NCI-H748 (cell line): ENCODE measurements at regions not wholly inside any gene's neighbourhood (a gene's known extent, or its start where the extent isn't known, plus 50 kb on each side); places are given as distances from the start of the nearest gene placed in this dataset.
"Not testable (repeated sequence)": the region's sequence is repeated elsewhere in the genome, so short reads cannot be mapped to it uniquely, and the experiment has no call there.

Experiments used
- DNase-seq: peaks from one replicate; lab custom pipeline; 2025; ENCODE audit not compliant: unreplicated experiment; lab: John Stamatoyannopoulos, UW

GRCh38 chr3:147471741-147472140 lies 62.6 kb downstream of the ZIC1 start:
- no peak for DNase-seq

- no peak for DNase-seq
Observed at GRCh38 chr3:147472846-147473245, 63.7 kb downstream of the ZIC1 start.

- DNase-seq: no peak
Observed at GRCh38 chr3:147483145-147483544, 74.0 kb downstream of the ZIC1 start.

GRCh38 chr3:147483578-147483977 lies 74.4 kb downstream of the ZIC1 start:
- DNase-seq: no peak

GRCh38 chr3:147493065-147493464 lies 83.9 kb downstream of the ZIC1 start:
- no peak for DNase-seq

- peak; percentile 88 for DNase-seq
Observed at GRCh38 chr3:147493666-147494065, 84.5 kb downstream of the ZIC1 start.

- DNase-seq: no peak
Observed at GRCh38 chr3:147497286-147497685, 88.1 kb downstream of the ZIC1 start.

GRCh38 chr3:147507638-147508286 lies 98.6 kb downstream of the ZIC1 start:
- DNase-seq: no peak

GRCh38 chr3:147509448-147509847 lies 100.3 kb downstream of the ZIC1 start:
- DNase-seq: no peak

- DNase-seq: no peak
Observed at GRCh38 chr3:147513785-147514184, 104.6 kb downstream of the ZIC1 start.

- no peak for DNase-seq
Observed at GRCh38 chr3:147514366-147515160, 105.4 kb downstream of the ZIC1 start.

GRCh38 chr3:147518465-147518864 lies 109.3 kb downstream of the ZIC1 start:
- DNase-seq: no peak

GRCh38 chr3:147521646-147522045 lies 112.5 kb downstream of the ZIC1 start:
- no peak for DNase-seq

GRCh38 chr3:147522780-147523179 lies 113.6 kb downstream of the ZIC1 start:
- not testable (repeated sequence) for DNase-seq

GRCh38 chr3:147529551-147529950 lies 120.4 kb downstream of the ZIC1 start:
- DNase-seq: no peak

GRCh38 chr3:147538034-147538433 lies 128.9 kb downstream of the ZIC1 start:
- DNase-seq: no peak

GRCh38 chr3:147540921-147541320 lies 131.8 kb downstream of the ZIC1 start:
- DNase-seq: no peak

GRCh38 chr3:147544290-147544689 lies 135.1 kb downstream of the ZIC1 start:
- no peak for DNase-seq

- no peak for DNase-seq
Observed at GRCh38 chr3:147551491-147551890, 142.3 kb downstream of the ZIC1 start.

- peak; percentile 24 for DNase-seq
Observed at GRCh38 chr3:147554332-147554731, 145.2 kb downstream of the ZIC1 start.

GRCh38 chr3:147572970-147573340 lies 163.8 kb downstream of the ZIC1 start:
- no peak for DNase-seq

- no peak for DNase-seq
Observed at GRCh38 chr3:147574621-147575020, 165.5 kb downstream of the ZIC1 start.

GRCh38 chr3:147575391-147575790 lies 166.2 kb downstream of the ZIC1 start:
- DNase-seq: no peak
